ENCODE measurements at regions not wholly inside any gene's neighbourhood (a gene's known extent, or its start where the extent isn't known, plus 50 kb on each side); places are given as distances from the start of the nearest gene placed in this dataset.

DNA sequence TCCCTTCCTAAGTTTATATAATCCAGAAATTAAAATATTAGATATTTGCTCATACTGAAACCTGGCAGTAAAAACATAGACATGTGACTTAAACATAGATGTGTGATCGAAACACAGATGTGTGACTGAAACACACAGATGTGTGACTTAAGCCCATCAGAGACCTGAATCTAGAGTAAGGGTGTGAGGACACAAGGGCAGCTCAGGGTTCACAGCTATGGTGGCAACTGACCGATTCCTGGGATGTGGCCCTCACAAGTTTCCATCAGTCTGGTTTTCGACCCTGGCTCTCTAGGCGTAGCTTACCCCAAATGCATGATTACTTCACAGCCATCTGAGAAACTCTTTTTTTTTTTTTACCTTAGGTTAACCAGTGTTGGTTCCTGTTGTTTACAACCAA is 137.0 kb downstream of the NRN1 start:
- Mint-ChIP-seq H3K36me3 (peaks cover 14% of the 10 kb centered on the region), H3K4me3 (no peak overlapping the region), H3K4me1 (peaks cover 48% of the 10 kb centered on the region), H3K9me3 (peaks cover 19% of the 10 kb centered on the region), H3K27ac (peak overlapping the region; percentile 30), H3K27me3 (no peaks in the 10 kb centered on the region)
- no peak for DNase-seq

- peak overlapping the region; percentile 30 for H3K27ac Mint-ChIP-seq
- H3K4me3 Mint-ChIP-seq = no peak overlapping the region
- no peak for DNase-seq
- peaks cover 22% of the 10 kb centered on the region for H3K9me3 Mint-ChIP-seq
- H3K36me3 Mint-ChIP-seq = peaks cover 14% of the 10 kb centered on the region
- H3K4me1 Mint-ChIP-seq = peaks cover 48% of the 10 kb centered on the region
- no peaks in the 10 kb centered on the region for H3K27me3 Mint-ChIP-seq
Observed at GRCh38 chr6:5869261-5869660, 137.5 kb downstream of the NRN1 start.

DNA sequence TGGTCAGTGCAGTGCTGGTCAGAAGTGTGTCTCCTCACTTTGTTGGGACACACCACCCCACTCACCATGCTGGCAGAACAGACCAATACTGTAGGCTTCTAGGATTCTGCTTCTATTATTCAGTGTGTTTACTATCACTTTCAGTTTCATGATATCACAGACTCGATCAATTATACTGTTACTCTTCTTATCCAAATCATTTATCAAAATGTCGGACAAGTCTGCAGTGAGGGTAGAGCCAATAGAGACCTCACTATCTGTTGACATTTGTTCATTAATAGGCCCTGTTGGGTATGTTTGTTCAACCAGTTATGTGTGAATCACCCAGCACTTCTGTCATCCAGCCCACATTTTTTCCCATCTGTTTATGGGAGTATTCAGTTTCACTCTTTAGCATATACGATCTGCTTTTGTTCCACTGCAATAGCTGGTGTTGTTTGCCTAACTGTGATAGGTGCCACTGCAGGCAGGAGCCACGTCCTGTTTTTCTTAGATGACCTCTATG is 140.1 kb downstream of the NRN1 start:
- Mint-ChIP-seq H3K36me3 (peaks cover 12% of the 10 kb centered on the region), H3K4me3 (peak overlapping the region; percentile 65), H3K27ac (peak overlapping the region; percentile 87), H3K4me1 (peaks cover 43% of the 10 kb centered on the region), H3K9me3 (peaks cover 14% of the 10 kb centered on the region), H3K27me3 (no peaks in the 10 kb centered on the region)
- DNase-seq = no peak

GRCh38 chr6:5865506-5866031 is 141.2 kb downstream of the NRN1 start:
- H3K4me1 Mint-ChIP-seq = peaks cover 41% of the 10 kb centered on the region
- no peaks in the 10 kb centered on the region for H3K27me3 Mint-ChIP-seq
- peak overlapping the region; percentile 52 for H3K27ac Mint-ChIP-seq
- no peak overlapping the region for H3K4me3 Mint-ChIP-seq
- H3K9me3 Mint-ChIP-seq = peaks cover 10% of the 10 kb centered on the region
- no peak for DNase-seq
- H3K36me3 Mint-ChIP-seq = peaks cover 14% of the 10 kb centered on the region

GRCh38 chr6:5860849-5861248 is 145.9 kb downstream of the NRN1 start:
- Mint-ChIP-seq H3K4me1 (peaks cover 13% of the 10 kb centered on the region), H3K27ac (no peak overlapping the region), H3K4me3 (no peak overlapping the region), H3K27me3 (no peaks in the 10 kb centered on the region), H3K9me3 (peaks cover 10% of the 10 kb centered on the region), H3K36me3 (peaks cover 9% of the 10 kb centered on the region)
- DNase-seq = no peak

- Mint-ChIP-seq H3K27ac (no peak overlapping the region), H3K9me3 (peaks cover 2% of the 10 kb centered on the region), H3K36me3 (peaks cover 2% of the 10 kb centered on the region), H3K4me3 (no peak overlapping the region), H3K4me1 (peaks cover 6% of the 10 kb centered on the region), H3K27me3 (no peaks in the 10 kb centered on the region)
- no peak for DNase-seq
Observed at GRCh38 chr6:5855787-5856470, 150.8 kb downstream of the NRN1 start.

DNA sequence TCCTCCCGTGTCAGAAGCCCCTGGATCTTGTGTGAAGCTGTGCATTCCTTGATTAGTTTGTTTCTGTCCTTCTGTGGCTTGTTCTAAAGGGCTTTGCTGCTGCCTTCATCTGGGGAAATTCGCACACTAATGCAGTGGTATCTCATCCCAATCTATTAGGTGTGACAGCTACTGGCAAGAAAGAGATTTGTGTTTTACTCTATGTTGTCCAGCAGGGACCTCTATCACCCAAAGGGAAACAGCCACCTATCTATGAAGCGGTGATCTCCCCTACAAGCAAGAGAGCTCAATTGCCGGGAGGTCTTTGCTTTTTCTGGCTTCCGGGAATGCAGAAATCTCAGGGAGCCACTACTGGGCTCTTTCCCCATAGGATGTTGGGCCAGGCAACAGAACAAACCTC is 151.8 kb downstream of the NRN1 start:
- peaks cover 7% of the 10 kb centered on the region for H3K4me1 Mint-ChIP-seq
- H3K9me3 Mint-ChIP-seq = peaks cover 2% of the 10 kb centered on the region
- H3K27me3 Mint-ChIP-seq = no peaks in the 10 kb centered on the region
- H3K4me3 Mint-ChIP-seq = no peak overlapping the region
- H3K27ac Mint-ChIP-seq = no peak overlapping the region
- no peak for DNase-seq
- no peaks in the 10 kb centered on the region for H3K36me3 Mint-ChIP-seq

GRCh38 chr6:5851261-5851757 is 155.4 kb downstream of the NRN1 start:
- H3K27ac Mint-ChIP-seq = peak overlapping the region; percentile 43
- peak overlapping the region; percentile 74 for H3K4me3 Mint-ChIP-seq
- H3K36me3 Mint-ChIP-seq = no peaks in the 10 kb centered on the region
- H3K9me3 Mint-ChIP-seq = no peaks in the 10 kb centered on the region
- no peaks in the 10 kb centered on the region for H3K27me3 Mint-ChIP-seq
- peak; percentile 81 for DNase-seq
- H3K4me1 Mint-ChIP-seq = peaks cover 11% of the 10 kb centered on the region

DNA sequence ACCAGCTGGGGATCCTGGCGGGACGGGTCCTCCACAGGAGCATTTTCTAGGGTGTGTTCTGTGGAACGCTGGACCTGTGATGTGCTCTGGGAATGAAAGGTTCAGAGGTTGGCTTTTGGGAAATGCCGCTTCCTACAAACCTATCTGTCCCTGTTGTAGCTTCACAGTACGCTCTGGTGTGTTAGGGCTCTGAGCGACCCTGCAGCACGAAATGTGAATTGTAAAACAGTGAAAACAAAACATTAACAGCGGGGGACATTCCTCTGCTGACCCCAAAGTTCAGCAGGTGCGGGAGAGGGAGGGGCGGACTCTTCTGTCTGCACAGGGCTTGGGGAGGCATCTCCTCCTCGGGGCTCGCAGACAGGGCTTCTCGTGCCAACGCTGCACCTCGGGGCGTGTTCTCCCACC is 155.9 kb downstream of the NRN1 start:
- Mint-ChIP-seq H3K9me3 (no peaks in the 10 kb centered on the region), H3K27ac (no peak overlapping the region), H3K27me3 (no peaks in the 10 kb centered on the region)

DNA sequence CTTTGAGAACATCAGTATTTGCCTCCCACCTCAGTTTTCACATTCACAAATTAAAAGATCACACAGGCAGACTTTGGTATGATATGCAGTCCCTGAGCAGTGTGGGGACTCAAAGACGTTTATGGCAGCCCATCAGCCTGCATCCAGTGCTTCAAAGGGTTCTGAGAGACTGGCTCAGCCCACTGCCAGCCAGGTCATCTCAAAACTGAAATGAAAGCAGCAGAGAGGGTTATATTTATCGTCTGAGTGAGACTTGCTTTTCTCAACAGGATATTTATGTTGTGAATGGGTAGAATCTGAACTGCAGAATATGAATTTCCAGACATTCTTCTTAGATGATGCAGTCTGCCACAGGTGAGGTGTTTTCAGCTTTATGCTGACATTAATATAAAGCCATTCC is 159.8 kb downstream of the NRN1 start:
- Mint-ChIP-seq H3K27ac (no peak overlapping the region), H3K36me3 (peaks cover 2% of the 10 kb centered on the region), H3K27me3 (no peaks in the 10 kb centered on the region), H3K9me3 (no peaks in the 10 kb centered on the region), H3K4me3 (no peak overlapping the region), H3K4me1 (peaks cover 11% of the 10 kb centered on the region)
- DNase-seq = no peak

More for the DNA sequence above, 155.9 kb downstream of the NRN1 start:
- H3K4me3 Mint-ChIP-seq = peak overlapping the region; percentile 74
- peak; percentile 15 for DNase-seq
- peaks cover 11% of the 10 kb centered on the region for H3K4me1 Mint-ChIP-seq
- no peaks in the 10 kb centered on the region for H3K36me3 Mint-ChIP-seq

DNA sequence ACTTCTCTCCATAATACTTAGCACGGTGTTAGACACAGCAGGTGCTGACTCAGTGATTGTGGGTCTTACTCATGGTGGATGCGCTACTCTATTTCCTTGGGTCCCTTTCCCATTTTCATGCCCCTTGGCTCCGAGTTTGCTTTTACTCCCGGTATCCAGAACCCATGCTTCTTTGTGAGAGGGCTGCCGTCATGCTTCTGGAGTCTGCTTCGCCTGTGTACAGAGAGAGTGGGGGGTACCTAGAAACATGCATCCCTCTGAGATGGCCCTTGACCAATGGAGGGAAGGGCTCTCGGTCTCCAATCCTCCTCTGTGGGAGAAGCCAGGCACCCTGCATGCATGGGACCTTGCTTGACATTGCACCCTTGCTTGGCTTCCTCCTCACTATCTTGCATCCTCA is 160.4 kb downstream of the NRN1 start:
- Mint-ChIP-seq H3K27me3 (no peaks in the 10 kb centered on the region), H3K4me1 (peaks cover 9% of the 10 kb centered on the region), H3K4me3 (no peak overlapping the region), H3K9me3 (no peaks in the 10 kb centered on the region), H3K36me3 (peaks cover 2% of the 10 kb centered on the region), H3K27ac (no peak overlapping the region)
- DNase-seq = no peak

DNA sequence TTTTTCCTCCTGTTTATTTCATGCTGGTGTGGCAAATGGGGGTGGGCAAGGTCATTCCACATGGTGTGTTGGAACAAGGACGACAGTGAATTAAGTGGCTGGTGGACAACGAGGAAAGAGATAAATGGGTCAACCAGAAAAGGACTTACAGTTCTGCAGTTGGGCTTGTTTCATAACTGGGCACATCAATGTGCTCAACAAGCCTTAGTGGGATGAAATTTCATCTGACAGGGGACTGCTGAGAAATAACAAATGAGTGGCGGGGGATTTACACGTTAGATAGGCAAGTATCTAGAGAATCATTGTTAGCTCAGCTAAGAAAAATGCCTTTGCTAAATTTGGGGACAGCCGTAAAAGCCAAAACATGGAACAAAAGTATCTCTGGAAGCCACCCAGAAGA is 163.6 kb downstream of the NRN1 start:
- peaks cover 4% of the 10 kb centered on the region for H3K4me1 Mint-ChIP-seq
- H3K9me3 Mint-ChIP-seq = no peaks in the 10 kb centered on the region
- H3K27ac Mint-ChIP-seq = no peak overlapping the region
- no peak overlapping the region for H3K4me3 Mint-ChIP-seq
- DNase-seq = no peak
- H3K36me3 Mint-ChIP-seq = peaks cover 2% of the 10 kb centered on the region
- H3K27me3 Mint-ChIP-seq = no peaks in the 10 kb centered on the region

DNA sequence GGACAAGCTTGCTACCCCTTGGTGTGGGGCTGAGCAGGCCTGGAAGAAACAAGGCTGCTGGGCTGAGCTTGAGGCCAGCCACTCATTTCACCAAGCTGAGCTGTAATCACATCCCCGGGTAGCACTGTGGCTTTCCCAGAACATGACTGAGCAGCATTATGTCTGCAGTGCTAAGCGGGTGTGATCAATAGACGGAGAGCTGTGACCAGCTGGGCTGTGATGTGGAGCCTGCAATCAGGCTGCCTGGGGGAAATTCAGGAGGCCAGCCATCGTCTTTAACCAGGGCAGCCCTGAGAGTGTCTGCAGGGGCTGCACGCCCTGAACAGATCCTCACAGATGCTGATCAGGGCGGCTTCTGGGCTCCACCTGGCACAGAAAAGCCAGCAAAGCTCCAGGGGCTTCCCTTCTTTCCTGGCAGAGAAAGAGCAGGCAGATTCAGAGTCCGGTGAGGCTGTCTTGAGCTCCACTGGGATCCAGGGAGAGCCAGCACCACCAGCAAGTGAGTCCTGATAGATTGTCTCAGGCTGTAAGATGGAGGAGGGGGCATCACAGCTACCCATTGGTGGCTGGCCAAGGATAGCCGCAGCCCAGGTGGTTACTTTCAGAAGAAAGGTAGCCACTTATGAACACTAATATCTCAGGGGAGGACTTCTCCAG is 165.9 kb downstream of the NRN1 start:
- Mint-ChIP-seq H3K9me3 (no peaks in the 10 kb centered on the region), H3K27me3 (no peaks in the 10 kb centered on the region), H3K27ac (no peak overlapping the region), H3K4me1 (no peaks in the 10 kb centered on the region), H3K4me3 (no peak overlapping the region), H3K36me3 (peaks cover 2% of the 10 kb centered on the region)
- DNase-seq = no peak

DNA sequence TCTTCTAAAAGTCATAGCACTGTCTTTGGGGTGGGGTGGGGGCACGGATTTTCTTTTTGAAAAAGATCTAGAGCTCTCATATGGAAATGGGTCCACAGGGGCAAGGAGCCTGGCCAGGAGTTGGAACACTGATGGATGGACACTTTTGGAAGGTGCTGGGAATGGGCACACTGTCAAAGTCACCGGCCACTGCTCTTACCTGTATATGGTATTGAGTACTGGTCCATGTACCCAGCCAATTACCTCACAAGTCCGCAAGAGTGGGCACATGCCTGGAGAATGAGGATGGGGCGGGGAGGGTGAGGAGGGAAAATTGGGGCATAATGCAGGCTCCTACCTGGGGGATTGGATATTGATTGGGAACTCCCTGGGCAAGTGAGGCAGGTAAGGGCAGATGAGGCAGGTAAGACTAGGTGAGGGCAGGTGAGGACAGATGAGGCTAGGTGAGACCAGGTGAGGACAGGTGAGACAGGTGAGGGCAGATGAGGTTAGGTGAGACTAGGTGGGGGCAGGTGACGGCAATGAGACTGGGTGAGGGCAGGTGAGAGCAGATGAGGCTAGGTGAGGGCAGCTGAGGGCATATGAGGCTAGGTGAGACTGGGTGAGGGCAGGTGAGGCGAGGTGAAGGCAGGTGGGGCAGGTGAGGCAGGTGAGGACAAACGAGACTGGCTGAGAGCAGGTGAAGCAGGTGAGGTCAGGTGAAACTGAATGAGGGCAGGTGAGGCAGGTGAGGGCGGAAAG is 167.9 kb downstream of the NRN1 start:
- Mint-ChIP-seq H3K27ac (no peak overlapping the region), H3K4me3 (no peak overlapping the region), H3K36me3 (peaks cover 2% of the 10 kb centered on the region), H3K4me1 (no peaks in the 10 kb centered on the region), H3K27me3 (no peaks in the 10 kb centered on the region), H3K9me3 (no peaks in the 10 kb centered on the region)
- no peak for DNase-seq

DNA sequence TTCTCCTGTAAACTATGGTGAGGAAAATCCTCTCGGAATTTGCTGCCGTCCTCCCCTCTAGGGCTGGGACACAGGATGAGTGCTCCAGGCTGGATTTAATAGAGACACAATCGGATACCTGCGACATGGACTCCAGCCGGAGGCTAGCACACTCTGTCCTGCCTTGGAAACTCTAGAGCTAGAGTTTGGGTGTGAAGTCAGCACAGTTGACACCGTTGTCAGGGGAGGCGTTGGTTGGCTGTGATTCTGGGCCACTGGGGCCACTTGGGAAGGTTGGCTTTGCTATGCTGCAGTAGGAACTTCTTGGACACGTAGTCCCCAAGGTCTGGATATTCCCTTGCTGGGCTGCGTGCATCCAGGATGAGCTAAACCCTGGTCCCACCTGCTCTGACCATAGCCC is 169.4 kb downstream of the NRN1 start:
- no peak for DNase-seq
- Mint-ChIP-seq H3K9me3 (no peaks in the 10 kb centered on the region), H3K4me3 (no peak overlapping the region), H3K27ac (no peak overlapping the region), H3K27me3 (no peaks in the 10 kb centered on the region), H3K4me1 (peaks cover 11% of the 10 kb centered on the region), H3K36me3 (no peaks in the 10 kb centered on the region)

Measured in activated naive CD8-positive, alpha-beta T cell treated with anti-CD3 and anti-CD28 coated beads for 36 hours (primary cell).